H9 (cell line): ENCODE measurements at regions not wholly inside any gene's neighbourhood (a gene's known extent, or its start where the extent isn't known, plus 50 kb on each side); places are given as distances from the start of the nearest gene placed in this dataset.

ENCODE experiments used
- DNase-seq: peaks from one replicate; pipeline ENCODE4 v3.0.0-alpha.2; 2017
- H2AFZ ChIP-seq: one replicate; pipeline ENCODE4 v1.6.1; 2013; ENCODE audit warnings: mild to moderate bottlenecking, low read length, control low read depth, moderate library complexity
- H2AK5ac ChIP-seq: 2 replicates; pipeline ENCODE4 v1.6.1; 2013; ENCODE audit warnings: low read length, control low read depth, mixed read lengths; ENCODE audit not compliant: insufficient read length
- H2BK120ac ChIP-seq: one replicate; pipeline ENCODE4 v1.6.1; 2013; ENCODE audit warnings: low read depth, mild to moderate bottlenecking, low read length, control low read depth, inconsistent platforms; ENCODE audit not compliant: poor library complexity, severe bottlenecking
- H2BK12ac ChIP-seq: 2 replicates; pipeline ENCODE4 v1.6.1; 2013; ENCODE audit warnings: low read length, control low read depth, mixed read lengths, low read depth; ENCODE audit not compliant: insufficient read length
- H2BK15ac ChIP-seq: 2 replicates; pipeline ENCODE4 v1.6.1; 2013; ENCODE audit warnings: low read depth, low read length, control low read depth
- H2BK20ac ChIP-seq: one replicate; pipeline ENCODE4 v1.6.1; 2013; ENCODE audit warnings: low read depth, mild to moderate bottlenecking, low read length, control low read depth, inconsistent platforms; ENCODE audit not compliant: poor library complexity, severe bottlenecking
- H2BK5ac ChIP-seq: 2 replicates; pipeline ENCODE4 v1.6.1; 2013; ENCODE audit warnings: low read length, control low read depth, mixed read lengths; ENCODE audit not compliant: insufficient read length
- H3K14ac ChIP-seq: 2 replicates; pipeline ENCODE4 v1.6.1; 2013; ENCODE audit warnings: low read length, control low read depth; ENCODE audit not compliant: insufficient read depth
- H3K18ac ChIP-seq: 2 replicates; pipeline ENCODE4 v1.6.1; 2013; ENCODE audit warnings: low read depth, mild to moderate bottlenecking, mixed read lengths, low read length, control low read depth; ENCODE audit not compliant: insufficient read length
- H3K23ac ChIP-seq: 2 replicates; pipeline ENCODE4 v1.6.1; 2013; ENCODE audit warnings: low read length, control low read depth, mixed read lengths, low read depth; ENCODE audit not compliant: insufficient read length
- H3K23me2 ChIP-seq: 2 replicates; pipeline ENCODE4 v1.6.1; 2013; ENCODE audit warnings: low read depth, mild to moderate bottlenecking, mixed read lengths, low read length, control low read depth; ENCODE audit not compliant: insufficient read length, poor library complexity, severe bottlenecking
- H3K27ac ChIP-seq: 2 replicates; pipeline ENCODE4 v1.5.1; 2013; ENCODE audit warnings: low read length, control low read depth, mixed read lengths, low read depth; ENCODE audit not compliant: insufficient read length
- H3K27me3 ChIP-seq: 2 replicates; pipeline ENCODE4 v1.6.1; 2013; ENCODE audit warnings: low read length, control low read depth, inconsistent platforms; ENCODE audit not compliant: insufficient read depth
- H3K4ac ChIP-seq: 2 replicates; pipeline ENCODE4 v1.6.1; 2013; ENCODE audit warnings: low read depth, mild to moderate bottlenecking, control low read depth, inconsistent platforms, low read length, moderate library complexity
- H3K4me1 ChIP-seq: 2 replicates; pipeline ENCODE4 v1.6.1; 2013; ENCODE audit warnings: low read length, control low read depth, inconsistent platforms; ENCODE audit not compliant: insufficient read depth
- H3K4me2 ChIP-seq: 2 replicates; pipeline ENCODE4 v1.6.1; 2013; ENCODE audit warnings: low read length, control low read depth, mixed read lengths; ENCODE audit not compliant: insufficient read length, insufficient read depth
- H3K56ac ChIP-seq: 2 replicates; pipeline ENCODE4 v1.6.1; 2013; ENCODE audit warnings: low read depth, mild to moderate bottlenecking, mixed read lengths, low read length, control low read depth; ENCODE audit not compliant: insufficient read length
- H3K79me1 ChIP-seq: 2 replicates; pipeline ENCODE4 v1.6.1; 2013; ENCODE audit warnings: low read depth, mild to moderate bottlenecking, moderate library complexity, low read length, control low read depth, inconsistent platforms; ENCODE audit not compliant: insufficient read depth, poor library complexity, severe bottlenecking
- H3K79me2 ChIP-seq: 2 replicates; pipeline ENCODE4 v1.6.1; 2013; ENCODE audit warnings: low read length, control low read depth, inconsistent platforms; ENCODE audit not compliant: insufficient read depth
- H3K9ac ChIP-seq: 2 replicates; pipeline ENCODE4 v1.6.1; 2013; ENCODE audit warnings: low read length, control low read depth, mixed read lengths; ENCODE audit not compliant: insufficient read length; ENCODE audit errors: extremely low read depth
- H3K9me3 ChIP-seq: one replicate; pipeline ENCODE4 v1.6.1; 2013; ENCODE audit warnings: low read depth, low read length, inconsistent platforms; ENCODE audit not compliant: control insufficient read depth
- H3T11ph ChIP-seq: one replicate; pipeline ENCODE4 v1.6.1; 2013; ENCODE audit warnings: mild to moderate bottlenecking, low read length, control low read depth, inconsistent platforms
- H4K20me1 ChIP-seq: one replicate; pipeline ENCODE4 v1.6.1; 2013; ENCODE audit not compliant: control insufficient read depth, insufficient read length, insufficient read depth
- H4K5ac ChIP-seq: 2 replicates; pipeline ENCODE4 v1.6.1; 2013; ENCODE audit warnings: low read depth, mild to moderate bottlenecking, mixed read lengths, low read length, control low read depth; ENCODE audit not compliant: insufficient read length
- H4K8ac ChIP-seq: replicated peaks from 2 replicates; pipeline ENCODE4 v1.6.1; 2013; ENCODE audit warnings: low read length, control low read depth, mixed read lengths, low read depth; ENCODE audit not compliant: insufficient read length
- H4K91ac ChIP-seq: 2 replicates; pipeline ENCODE4 v1.6.1; 2013; ENCODE audit warnings: low read depth, mild to moderate bottlenecking, moderate library complexity, mixed read lengths, low read length, control low read depth; ENCODE audit not compliant: insufficient read length
- H3K27ac Mint-ChIP-seq, 3 experiments: 2 replicates in 2 of 3; 3 replicates in 1 of 3; pipeline ENCODE4 v1.8.0; 2020 to 2021; ENCODE audit warnings: mixed read lengths in 3 of 3, mild to moderate bottlenecking in 1 of 3, moderate library complexity in 1 of 3
- H3K27me3 Mint-ChIP-seq: 2 replicates; pipeline ENCODE4 v1.8.0; 2021; ENCODE audit warnings: low read depth, mild to moderate bottlenecking, moderate library complexity, mixed read lengths
- H3K36me3 Mint-ChIP-seq, 3 experiments: 2 replicates in 2 of 3; 3 replicates in 1 of 3; pipeline ENCODE4 v1.8.0; 2020 to 2021; ENCODE audit warnings: low read depth in 3 of 3, mixed read lengths in 3 of 3; ENCODE audit not compliant: insufficient read depth in 1 of 3
- H3K4me1 Mint-ChIP-seq, 2 experiments: 2 replicates each; pipeline ENCODE4 v1.8.0; 2020; ENCODE audit warnings: mixed read lengths in 2 of 2
- H3K4me3 Mint-ChIP-seq, 2 experiments: 2 replicates in 1 of 2; 3 replicates in 1 of 2; pipeline ENCODE4 v1.8.0; 2020 to 2021; ENCODE audit warnings: mild to moderate bottlenecking in 2 of 2, mixed read lengths in 2 of 2, moderate library complexity in 1 of 2
- H3K9me3 Mint-ChIP-seq, 2 experiments: 2 replicates in 1 of 2; 3 replicates in 1 of 2; pipeline ENCODE4 v1.8.0; 2020; ENCODE audit warnings: mild to moderate bottlenecking in 2 of 2, mixed read lengths in 2 of 2, moderate library complexity in 1 of 2
- WGBS: extraction: QIAGEN DNeasy Blood & Tissue Kit; methylation state at CpG from one replicate; pipeline ENCODE4 v1.1.7; 2013; ENCODE audit warnings: missing lambda C conversion rate, low lambda C conversion rate, mixed read lengths; ENCODE audit not compliant: insufficient read length; ENCODE audit errors: extremely low coverage; 5-methylcytosine and 5-hydroxymethylcytosine counted together
- TF ChIP-seq, protein P1 (sequence below): fragments of 200-600 bp; sonication (generic); conservative IDR thresholded peaks from 3 replicates; pipeline ENCODE4 v1.8.0; 2021; ENCODE audit warnings: antibody characterized with exemption, mild to moderate bottlenecking

DNA sequence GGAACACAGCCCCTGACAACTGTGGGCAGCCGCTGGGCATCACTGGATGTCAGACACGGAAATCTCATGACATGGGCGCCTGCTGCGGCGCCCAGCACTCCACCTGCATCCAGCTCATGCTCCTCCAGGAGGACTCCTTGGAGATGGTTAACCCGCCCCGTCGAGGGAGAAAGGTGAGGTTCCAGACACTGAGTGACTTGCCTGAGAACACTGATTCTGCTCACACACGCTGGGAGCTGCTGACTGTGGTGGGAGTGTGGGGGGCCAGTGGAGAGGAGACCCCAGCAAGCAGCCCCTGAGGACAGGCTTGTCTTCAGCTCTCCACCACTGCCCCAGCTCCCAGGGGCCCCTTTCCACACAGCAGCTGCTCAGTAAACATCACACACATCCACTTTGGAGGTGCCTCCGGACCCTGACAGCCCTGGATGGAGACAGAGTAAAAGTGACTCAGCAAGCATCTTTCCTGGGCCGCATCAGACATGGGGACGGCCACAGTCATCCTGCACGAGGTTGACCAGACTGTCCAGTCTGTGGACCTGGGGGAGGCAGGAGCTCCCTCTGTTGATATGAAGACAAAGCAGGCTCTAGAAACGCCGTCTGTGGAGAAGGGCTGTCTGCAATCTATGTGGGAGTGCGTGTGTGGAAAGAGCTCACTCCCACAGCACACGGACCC is 283.7 kb upstream of the IRX4 start:
- H3K14ac ChIP-seq, result no peak overlapping the region
- no peak overlapping the region for H2AK5ac ChIP-seq
- H3K4ac ChIP-seq, result no peak overlapping the region
- no peak overlapping the region for H3T11ph ChIP-seq
- DNase-seq, result no peak
- Mint-ChIP-seq H3K36me3 (no peaks in the 10 kb centered on the region), H3K4me3 (no peak overlapping the region), H3K27ac (no peak overlapping the region), H3K27me3 (peaks cover 15% of the 10 kb centered on the region), H3K4me1 (peaks cover 37 to 39% of the 10 kb centered on the region in 2 experiments), H3K9me3 (peaks cover 0 to 2% of the 10 kb centered on the region in 2 experiments; a peak in 1 of 5 replicates)
- H3K79me2 ChIP-seq, result no peaks in the 10 kb centered on the region
- no peak overlapping the region for H4K91ac ChIP-seq
- no peak overlapping the region for H3K56ac ChIP-seq
- no peak overlapping the region for H2BK12ac ChIP-seq
- no peak overlapping the region for H2BK120ac ChIP-seq
- no peak overlapping the region for H3K9ac ChIP-seq
- H2BK20ac ChIP-seq, result no peak overlapping the region
- H3K79me1 ChIP-seq, result no peaks in the 10 kb centered on the region
- H3K23ac ChIP-seq, result no peak overlapping the region
- no peak overlapping the region for H2AFZ ChIP-seq
- no peak overlapping the region for H2BK15ac ChIP-seq
- no peaks in the 10 kb centered on the region for H3K9me3 ChIP-seq
- no peak overlapping the region for H4K8ac ChIP-seq
- H2BK5ac ChIP-seq, result no peak overlapping the region
- no peak overlapping the region for H3K18ac ChIP-seq
- no peak overlapping the region for H4K5ac ChIP-seq
- no CpG with 5 or more reads among the region's 17 CpGs for WGBS
- peaks cover 3% of the 10 kb centered on the region; the same call in 1 of the 2 replicates for H3K4me1 ChIP-seq
- H4K20me1 ChIP-seq, result no peaks in the 10 kb centered on the region
- H3K27me3 ChIP-seq, result no peaks in the 10 kb centered on the region
- no peak overlapping the region for H3K27ac ChIP-seq
- TF ChIP-seq, protein P1, sequence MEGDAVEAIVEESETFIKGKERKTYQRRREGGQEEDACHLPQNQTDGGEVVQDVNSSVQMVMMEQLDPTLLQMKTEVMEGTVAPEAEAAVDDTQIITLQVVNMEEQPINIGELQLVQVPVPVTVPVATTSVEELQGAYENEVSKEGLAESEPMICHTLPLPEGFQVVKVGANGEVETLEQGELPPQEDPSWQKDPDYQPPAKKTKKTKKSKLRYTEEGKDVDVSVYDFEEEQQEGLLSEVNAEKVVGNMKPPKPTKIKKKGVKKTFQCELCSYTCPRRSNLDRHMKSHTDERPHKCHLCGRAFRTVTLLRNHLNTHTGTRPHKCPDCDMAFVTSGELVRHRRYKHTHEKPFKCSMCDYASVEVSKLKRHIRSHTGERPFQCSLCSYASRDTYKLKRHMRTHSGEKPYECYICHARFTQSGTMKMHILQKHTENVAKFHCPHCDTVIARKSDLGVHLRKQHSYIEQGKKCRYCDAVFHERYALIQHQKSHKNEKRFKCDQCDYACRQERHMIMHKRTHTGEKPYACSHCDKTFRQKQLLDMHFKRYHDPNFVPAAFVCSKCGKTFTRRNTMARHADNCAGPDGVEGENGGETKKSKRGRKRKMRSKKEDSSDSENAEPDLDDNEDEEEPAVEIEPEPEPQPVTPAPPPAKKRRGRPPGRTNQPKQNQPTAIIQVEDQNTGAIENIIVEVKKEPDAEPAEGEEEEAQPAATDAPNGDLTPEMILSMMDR, result no peak
- no peak overlapping the region for H3K4me2 ChIP-seq
- no peaks in the 10 kb centered on the region for H3K23me2 ChIP-seq
